Stimulated activated CD4-positive, alpha-beta T cell treated with anti-CD3 and anti-CD28 coated beads, Interleukin-1b, Interleukin-23, amount 100 ng/mL, for 48 hours (primary cell): ENCODE measurements at regions not wholly inside any gene's neighbourhood (a gene's known extent, or its start where the extent isn't known, plus 50 kb on each side); places are given as distances from the start of the nearest gene placed in this dataset.
"Not testable (repeated sequence)": the region's sequence is repeated elsewhere in the genome, so short reads cannot be mapped to it uniquely, and the experiment has no call there.

Experiments used
- DNase-seq: peaks from one replicate; pipeline ENCODE4 v3.0.0-alpha.2; 2020

DNA sequence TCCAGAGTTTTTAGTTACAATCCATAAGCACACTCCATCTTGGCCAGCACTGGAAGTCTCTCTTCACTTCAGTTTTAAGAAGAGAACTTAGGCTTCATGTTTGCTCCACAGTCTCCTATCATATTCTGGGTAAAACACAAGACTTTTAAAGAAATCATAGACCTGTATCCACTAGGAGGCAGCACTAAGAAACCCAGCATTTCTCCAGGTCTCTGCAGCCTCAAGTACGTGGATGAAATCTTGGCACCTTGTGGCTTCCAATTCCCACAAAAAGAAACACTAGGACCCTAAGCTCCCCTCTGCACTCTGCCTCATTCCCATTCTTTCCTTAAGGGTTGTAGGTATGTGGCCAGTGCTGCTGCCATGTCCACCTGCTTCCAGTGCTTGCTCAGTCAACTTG, 367.3 kb upstream of the CASK start:
- DNase-seq: no peak

DNA sequence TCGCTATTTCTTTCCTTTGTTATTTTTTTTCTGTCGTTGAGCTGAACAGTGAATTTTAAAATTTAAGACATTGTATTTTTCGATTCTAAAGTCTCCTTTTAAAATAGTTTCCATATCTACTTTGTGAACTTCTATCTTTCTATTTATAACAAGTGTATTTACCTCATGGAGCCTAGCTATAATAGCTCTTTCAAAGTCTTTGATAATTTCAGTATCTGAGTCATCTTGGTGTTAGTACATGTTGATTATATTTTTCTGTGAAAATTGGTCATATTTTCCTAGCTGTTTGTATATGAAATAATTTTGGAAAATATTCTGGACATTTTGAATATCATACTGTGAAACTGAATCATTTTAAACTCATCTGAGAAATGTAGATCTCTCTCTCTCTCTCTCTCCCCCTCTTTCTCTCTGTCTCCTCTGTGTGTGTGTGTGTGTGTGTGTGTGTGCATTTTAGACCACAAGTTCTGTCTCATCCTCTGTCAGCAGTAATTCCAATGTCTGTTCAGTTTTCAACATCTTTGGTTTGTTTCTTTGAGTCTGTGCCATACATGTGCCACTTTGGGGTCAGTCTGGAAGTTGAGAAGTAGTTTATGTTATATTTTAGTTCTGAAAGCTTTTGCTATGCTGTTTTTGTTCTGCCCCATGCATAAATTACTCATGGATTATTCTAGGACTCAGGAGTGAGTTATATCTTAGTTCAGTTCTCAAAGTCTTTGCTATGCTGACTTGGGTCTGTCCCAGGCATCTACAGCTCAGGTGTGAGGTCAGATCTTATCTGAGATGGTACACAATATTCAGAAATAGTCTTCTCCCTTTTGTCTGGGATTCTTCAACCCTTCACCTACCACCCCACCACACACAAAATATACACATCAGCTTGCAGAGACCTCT, 366.4 kb upstream of the CASK start:
- DNase-seq: no peak

GRCh38 chrX:42285681-42286080, 362.3 kb upstream of the CASK start:
- not testable (repeated sequence) for DNase-seq

DNA sequence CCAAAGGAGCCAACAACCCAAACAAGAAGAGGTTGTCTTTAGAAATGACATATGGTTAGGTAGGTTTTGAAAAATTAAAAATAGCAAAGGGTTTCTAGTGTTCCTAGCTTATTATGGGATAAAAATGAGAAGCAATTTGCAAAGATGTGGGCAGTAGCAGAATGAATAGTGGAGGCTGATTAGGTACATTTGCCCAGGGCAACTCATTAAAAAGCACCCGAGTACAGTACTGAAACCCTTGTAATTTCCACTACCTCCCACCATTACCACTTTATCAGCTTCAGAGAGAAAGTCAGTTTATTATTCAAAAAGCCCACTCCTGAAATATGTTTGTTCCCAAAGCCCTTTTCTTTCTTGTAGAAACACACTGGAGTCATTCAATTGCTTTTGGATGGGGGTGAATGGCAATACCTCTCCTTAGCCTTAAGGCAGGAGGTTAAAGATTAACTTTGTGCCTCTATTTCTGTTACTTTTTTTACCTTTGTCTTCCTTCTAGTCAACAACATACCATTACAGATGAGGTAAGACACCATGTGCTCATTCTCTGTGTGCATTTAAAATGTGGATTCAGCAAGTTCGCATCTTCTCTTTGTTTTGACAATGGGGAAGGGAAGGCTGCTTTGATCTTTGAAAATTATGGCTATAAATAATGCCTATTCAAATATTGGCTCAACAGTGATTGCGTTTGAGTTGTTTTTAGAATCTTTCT, 353.8 kb upstream of the CASK start:
- DNase-seq: no peak

DNA sequence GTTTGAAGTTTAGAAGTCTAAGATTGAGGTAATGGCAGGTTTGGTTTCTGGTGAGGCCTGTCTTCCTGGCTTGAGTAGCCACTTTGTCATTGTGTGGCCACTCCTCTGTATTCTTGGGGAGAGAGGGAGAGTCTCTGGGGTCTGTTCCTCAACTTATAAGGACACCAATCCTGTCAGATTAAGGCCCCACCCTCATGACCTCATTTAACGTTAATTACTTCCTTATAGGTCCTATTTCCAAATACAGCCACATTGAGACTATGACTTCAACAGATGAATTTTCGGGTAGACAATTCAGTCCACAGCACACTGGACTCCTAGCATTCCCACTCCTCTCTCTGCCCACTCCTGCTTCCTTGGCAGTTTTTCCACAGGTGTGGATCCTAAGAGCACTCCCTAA, 350.8 kb upstream of the CASK start:
- no peak for DNase-seq

DNA sequence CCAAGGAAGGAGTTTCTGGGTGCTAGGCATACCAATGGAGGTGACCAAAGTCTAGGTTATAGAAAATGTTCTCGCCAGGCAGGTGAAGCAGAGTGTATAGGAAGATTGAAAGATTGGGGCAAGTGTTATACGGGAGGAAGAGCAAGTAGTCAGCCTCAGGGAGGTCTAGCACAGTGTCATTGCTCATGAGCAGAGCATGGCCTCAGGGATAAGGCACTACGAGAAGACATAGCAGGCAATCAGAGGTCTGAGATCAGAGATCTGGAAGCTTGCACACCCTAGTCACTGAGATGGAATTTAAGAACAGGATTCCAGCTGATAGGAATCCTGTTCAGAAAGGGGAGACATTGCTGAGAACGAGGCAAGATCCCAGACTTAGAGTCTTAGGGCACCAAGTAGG, 350.0 kb upstream of the CASK start:
- DNase-seq: no peak

GRCh38 chrX:42269186-42269585, 345.8 kb upstream of the CASK start:
- DNase-seq: no peak

DNA sequence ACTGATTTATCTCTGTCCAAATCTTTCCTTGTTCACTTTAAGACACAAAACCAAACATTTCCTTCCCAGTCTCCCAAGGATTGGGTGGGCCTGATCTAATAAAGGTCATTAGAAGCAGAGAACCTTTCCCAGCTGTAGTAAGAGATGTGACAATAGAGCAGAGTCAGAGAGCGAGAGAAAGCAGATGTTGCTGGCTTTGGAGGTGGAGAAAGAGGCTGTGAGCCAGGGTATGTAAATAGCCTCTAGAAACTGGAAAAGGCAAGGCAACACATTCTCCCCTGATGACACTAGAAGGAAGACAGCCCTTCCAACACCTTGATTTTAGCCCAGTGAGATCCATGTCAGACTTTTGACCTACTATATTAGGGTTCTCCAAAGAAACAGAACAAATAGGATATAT, 337.5 kb upstream of the CASK start:
- DNase-seq: no peak

DNA sequence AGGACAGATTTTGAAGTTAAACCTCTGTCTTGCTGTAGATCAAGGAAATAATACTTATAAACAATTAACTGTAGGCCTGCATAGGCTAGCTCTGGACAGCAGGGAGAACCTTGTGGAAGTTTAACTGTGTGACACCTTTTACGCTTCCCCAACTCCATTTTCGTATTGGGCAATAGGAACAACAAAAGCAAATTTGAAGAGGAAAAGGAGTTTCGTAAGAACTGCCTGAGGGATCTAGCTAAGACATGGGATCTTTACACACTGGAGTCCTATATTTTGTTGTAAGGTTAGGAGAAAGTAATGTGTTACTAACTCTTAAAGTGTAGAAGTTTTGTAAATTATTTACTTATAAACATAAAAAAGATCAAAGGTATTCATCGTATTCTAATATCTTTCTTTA, 324.9 kb upstream of the CASK start:
- DNase-seq: no peak

GRCh38 chrX:42247241-42247640, 323.9 kb upstream of the CASK start:
- DNase-seq: no peak

DNA sequence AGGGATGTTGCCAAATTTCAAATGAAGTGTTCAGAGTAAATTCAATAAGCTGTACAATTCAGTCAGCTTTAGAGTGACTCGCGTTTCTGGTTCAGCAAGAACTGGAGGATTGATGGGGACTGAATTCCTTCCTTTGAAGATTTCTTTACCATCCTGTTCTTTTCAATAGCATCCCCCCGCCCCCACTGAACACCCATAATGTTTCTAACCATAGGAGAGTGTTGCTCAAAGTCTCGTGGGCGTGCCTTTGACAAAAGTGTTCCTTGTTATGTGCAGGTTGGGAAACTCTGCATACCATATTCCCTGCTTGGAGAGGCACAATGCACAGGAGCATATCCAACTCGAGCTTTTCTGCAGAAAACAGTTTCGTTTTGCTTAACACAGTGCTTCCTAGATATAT, 323.5 kb upstream of the CASK start:
- no peak for DNase-seq

DNA sequence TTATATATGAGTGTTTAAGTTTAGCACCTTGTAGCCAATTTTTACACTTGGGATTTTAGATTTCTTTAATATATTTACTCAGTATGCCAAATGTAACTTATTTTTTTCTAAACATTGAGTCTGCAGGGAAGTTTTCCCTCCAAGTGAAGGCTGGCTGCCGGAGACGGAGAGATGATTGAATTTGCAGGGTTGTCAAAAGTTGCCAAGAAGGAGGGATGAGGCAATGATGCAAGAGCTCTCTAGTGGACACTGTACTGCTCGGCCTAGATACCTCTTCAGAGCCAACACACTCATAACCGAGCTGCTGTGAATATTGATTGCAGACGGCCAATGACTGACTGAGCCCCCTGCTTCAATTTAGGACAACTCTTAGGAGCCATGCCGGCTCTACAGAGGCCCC, 318.6 kb upstream of the CASK start:
- DNase-seq: no peak

DNA sequence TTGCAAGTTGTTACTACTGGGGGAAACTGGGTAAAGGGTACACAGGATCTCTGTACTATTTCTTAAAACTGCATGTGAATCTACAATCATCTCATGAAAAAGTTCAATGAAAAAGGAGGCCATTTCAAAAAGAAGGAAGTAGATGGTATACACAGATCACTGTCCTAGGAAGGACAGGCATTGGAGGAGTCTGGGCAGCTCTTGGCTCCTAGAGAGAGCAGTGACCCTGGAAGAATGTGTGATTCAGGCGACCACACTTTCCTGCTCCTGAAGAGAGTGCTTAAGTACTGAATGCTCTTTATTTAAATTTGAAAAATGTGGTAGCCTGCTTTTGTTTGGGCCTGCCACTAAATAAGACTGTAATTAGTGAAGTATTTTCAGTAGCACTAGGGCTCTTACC, 318.1 kb upstream of the CASK start:
- no peak for DNase-seq

DNA sequence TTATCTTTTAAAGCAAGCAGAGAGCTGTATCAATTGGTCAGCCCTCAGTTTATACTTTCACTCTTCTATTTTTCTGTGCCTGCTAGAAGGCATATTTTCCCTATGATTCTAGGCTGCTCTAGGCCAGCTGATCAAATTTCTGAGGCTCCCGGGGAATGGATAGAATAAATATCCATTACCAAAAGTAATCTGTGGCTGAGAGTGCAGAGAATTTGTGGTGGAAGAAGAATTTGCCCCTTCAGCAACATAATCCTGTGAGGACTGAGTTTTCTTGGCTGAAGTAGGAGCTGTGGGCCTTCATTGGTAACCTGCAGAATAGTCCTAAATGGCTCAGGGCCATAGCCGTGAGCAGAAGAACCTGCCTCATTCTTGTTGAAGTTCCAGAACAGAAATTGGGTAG, 314.6 kb upstream of the CASK start:
- no peak for DNase-seq

DNA sequence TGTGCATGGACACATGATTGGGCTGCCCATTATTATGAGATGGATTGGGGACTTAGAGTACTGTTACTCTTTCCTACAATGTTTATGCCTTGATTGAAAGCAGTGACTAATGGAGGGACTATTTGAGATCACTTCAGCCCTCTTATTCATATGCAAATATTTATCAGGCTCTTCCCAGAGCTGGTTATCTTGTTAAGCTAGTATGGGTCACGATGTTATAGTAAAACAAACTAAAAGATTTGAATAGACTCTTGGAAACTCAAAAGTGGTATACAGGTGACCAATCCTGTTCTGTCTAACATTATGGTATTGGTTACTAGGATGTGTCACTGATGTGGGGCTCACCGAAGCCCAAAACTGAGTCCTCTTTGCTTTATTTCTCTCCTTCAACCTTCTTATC, 306.2 kb upstream of the CASK start:
- no peak for DNase-seq

- no peak for DNase-seq
Measured at GRCh38 chrX:42220666-42221065, 297.3 kb upstream of the CASK start.

DNA sequence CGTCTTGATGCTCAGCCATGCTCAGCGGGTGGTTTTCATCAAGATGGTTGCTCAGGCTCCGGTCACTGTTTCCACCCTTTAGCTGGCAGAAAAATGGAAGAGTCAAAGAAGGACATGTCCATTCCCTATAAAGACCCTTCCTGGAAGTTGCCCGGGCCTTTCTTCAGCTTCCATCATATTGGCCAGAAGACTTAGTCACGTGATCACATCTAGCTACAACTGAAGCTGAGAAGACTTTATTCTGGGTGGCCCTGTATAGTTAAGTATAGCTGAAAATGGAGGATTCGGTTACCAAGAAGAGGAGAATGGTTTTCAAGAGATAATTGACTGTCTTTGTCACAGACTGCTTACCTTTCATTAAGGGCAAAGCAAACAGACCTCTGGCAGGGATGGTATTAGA, 296.7 kb upstream of the CASK start:
- no peak for DNase-seq

GRCh38 chrX:42219231-42219630, 295.9 kb upstream of the CASK start:
- no peak for DNase-seq

- no peak for DNase-seq
Measured at GRCh38 chrX:42195506-42195905, 272.2 kb upstream of the CASK start.

- no peak for DNase-seq
Measured at GRCh38 chrX:42189576-42189975, 266.2 kb upstream of the CASK start.

- no peak for DNase-seq
Measured at GRCh38 chrX:42188730-42189129, 265.4 kb upstream of the CASK start.

- DNase-seq: peak; percentile 0
Measured at GRCh38 chrX:42176789-42177188, 253.4 kb upstream of the CASK start.

DNA sequence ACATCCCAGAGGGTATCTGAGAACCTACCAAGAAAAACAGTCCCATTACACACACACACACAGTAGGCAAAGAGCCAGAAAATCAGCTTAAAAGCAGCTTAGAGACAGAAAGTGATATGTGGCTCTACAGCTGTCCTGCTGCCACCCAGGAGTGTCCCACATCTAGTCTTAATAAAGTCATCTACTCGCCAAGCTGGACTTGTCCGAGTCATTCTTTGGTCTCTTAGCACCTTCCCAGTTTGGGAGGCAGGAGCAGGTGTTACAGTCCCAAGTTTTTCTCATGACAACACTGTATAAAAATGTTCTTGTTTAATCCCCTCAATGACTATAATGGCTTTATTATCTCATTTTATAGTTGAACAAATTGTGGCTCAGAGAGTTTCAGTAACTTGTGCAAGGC, 252.5 kb upstream of the CASK start:
- no peak for DNase-seq

- not testable (repeated sequence) for DNase-seq
Measured at GRCh38 chrX:42157923-42158322, 234.6 kb upstream of the CASK start.

- no peak for DNase-seq
Measured at GRCh38 chrX:42151808-42152207, 228.5 kb upstream of the CASK start.
